GM18505 (cell line): ENCODE measurements at regions not wholly inside any gene's neighbourhood (a gene's known extent, or its start where the extent isn't known, plus 50 kb on each side); places are given as distances from the start of the nearest gene placed in this dataset.

ENCODE experiments used
- ATAC-seq: cut with Tn5 transposase; IDR thresholded peaks from one replicate; pipeline ENCODE4 v1.9.1; 2021; ENCODE audit not compliant: unreplicated experiment
- POLR2A ChIP-seq: IDR thresholded peaks from 4 replicates; pipeline ENCODE4 v1.6.1; 2011; ENCODE audit warnings: borderline replicate concordance; ENCODE audit not compliant: insufficient read depth, insufficient read length; ENCODE audit errors: extremely low read depth

GRCh38 chr9:119052339-119053030, 316.8 kb downstream of the BRINP1 start:
- TF ChIP-seq POLR2A, result no peak
- no peak for ATAC-seq

- ATAC-seq, result no peak
Measured at GRCh38 chr9:119053070-119053469, 316.2 kb downstream of the BRINP1 start.

GRCh38 chr9:119060629-119061385, 308.4 kb downstream of the BRINP1 start:
- TF ChIP-seq POLR2A, result no peak
- ATAC-seq, result no peak

More at GRCh38 chr9:119053070-119053469, 316.2 kb downstream of the BRINP1 start:
- TF ChIP-seq POLR2A, result no peak

- ATAC-seq, result no peak
- TF ChIP-seq POLR2A, result no peak
Measured at GRCh38 chr9:119071636-119072035, 297.6 kb downstream of the BRINP1 start.

- no peak for ATAC-seq
- TF ChIP-seq POLR2A, result no peak
Measured at GRCh38 chr9:119074017-119074416, 295.2 kb downstream of the BRINP1 start.

GRCh38 chr9:119078015-119078414, 291.2 kb downstream of the BRINP1 start:
- TF ChIP-seq POLR2A, result no peak

GRCh38 chr9:119083673-119084072, 285.6 kb downstream of the BRINP1 start:
- ATAC-seq, result no peak
- TF ChIP-seq POLR2A, result no peak

More at GRCh38 chr9:119078015-119078414, 291.2 kb downstream of the BRINP1 start:
- no peak for ATAC-seq

GRCh38 chr9:119086590-119086989, 282.6 kb downstream of the BRINP1 start:
- ATAC-seq, result no peak

GRCh38 chr9:119088002-119088547, 281.2 kb downstream of the BRINP1 start:
- no peak for TF ChIP-seq POLR2A
- ATAC-seq, result no peak

More at GRCh38 chr9:119086590-119086989, 282.6 kb downstream of the BRINP1 start:
- TF ChIP-seq POLR2A, result no peak

- no peak for ATAC-seq
- no peak for TF ChIP-seq POLR2A
Measured at GRCh38 chr9:119091074-119091473, 278.2 kb downstream of the BRINP1 start.

- no peak for TF ChIP-seq POLR2A
- no peak for ATAC-seq
Measured at GRCh38 chr9:119092125-119092524, 277.1 kb downstream of the BRINP1 start.

- no peak for ATAC-seq
- no peak for TF ChIP-seq POLR2A
Measured at GRCh38 chr9:119094086-119094485, 275.1 kb downstream of the BRINP1 start.

- ATAC-seq, result no peak
- TF ChIP-seq POLR2A, result no peak
Measured at GRCh38 chr9:119095072-119095471, 274.2 kb downstream of the BRINP1 start.

- no peak for ATAC-seq
- no peak for TF ChIP-seq POLR2A
Measured at GRCh38 chr9:119101048-119101447, 268.2 kb downstream of the BRINP1 start.
